SU-DHL-6 (cell line): ENCODE measurements at regions not wholly inside any gene's neighbourhood (a gene's known extent, or its start where the extent isn't known, plus 50 kb on each side); places are given as distances from the start of the nearest gene placed in this dataset.

Experiments used
- H2AFZ ChIP-seq: fragments of 200-600 bp; sonication (generic); 2 replicates; pipeline ENCODE4 v1.6.1; 2014; ENCODE audit warnings: low read depth, mild to moderate bottlenecking, moderate library complexity, mixed read lengths, antibody characterized with exemption, low read length; ENCODE audit not compliant: severe bottlenecking
- H3F3A ChIP-seq: fragments of 200-600 bp; shearing (Covaris generic); 2 replicates; pipeline ENCODE4 v1.6.0; 2016; ENCODE audit warnings: antibody characterized with exemption, mild to moderate bottlenecking; ENCODE audit not compliant: insufficient read depth
- H3K27ac ChIP-seq: fragments of 200-600 bp; sonication (generic); 2 replicates; pipeline ENCODE4 v1.5.1; 2016; ENCODE audit warnings: low read depth, mild to moderate bottlenecking, low read length, moderate library complexity, mixed read lengths
- H3K27me3 ChIP-seq: fragments of 200-600 bp; sonication (generic), shearing (Covaris generic); 2 replicates; pipeline ENCODE4 v1.6.0; 2014; ENCODE audit warnings: mild to moderate bottlenecking, low read length
- H3K36me3 ChIP-seq: fragments of 200-600 bp; sonication (generic); 2 replicates; pipeline ENCODE4 v1.6.1; 2014; ENCODE audit warnings: mild to moderate bottlenecking, low read length, mixed read lengths
- H3K4me2 ChIP-seq: fragments of 300-600, 200-600 bp; shearing (Covaris generic), sonication (generic); 2 replicates; pipeline ENCODE4 v1.6.0; 2014; ENCODE audit warnings: low read length, low read depth, mild to moderate bottlenecking; ENCODE audit not compliant: poor library complexity, severe bottlenecking
- H3K4me3 ChIP-seq: fragments of 200-600 bp; sonication (generic); 2 replicates; pipeline ENCODE4 v1.5.1; 2014; ENCODE audit warnings: antibody characterized with exemption, low read length, mild to moderate bottlenecking, mixed read lengths; ENCODE audit not compliant: insufficient read depth, poor library complexity, severe bottlenecking
- H3K79me2 ChIP-seq: fragments of 200-600 bp; sonication (generic); 2 replicates; pipeline ENCODE4 v1.6.1; 2014; ENCODE audit warnings: mild to moderate bottlenecking, low read length, moderate library complexity; ENCODE audit not compliant: insufficient read depth
- H3K9ac ChIP-seq: fragments of 200-600 bp; sonication (generic); 2 replicates; pipeline ENCODE4 v1.7.0; 2014; ENCODE audit warnings: mild to moderate bottlenecking, low read length
- H3K9me2 ChIP-seq: fragments of 200-600 bp; sonication (generic); replicated peaks from 2 replicates; pipeline ENCODE4 v1.6.1; 2014; ENCODE audit warnings: low read length; ENCODE audit not compliant: insufficient read depth
- H3K9me3 ChIP-seq: fragments of 200-600 bp; sonication (generic); 2 replicates; pipeline ENCODE4 v1.6.1; 2014; ENCODE audit warnings: low read length, mixed read lengths; ENCODE audit not compliant: insufficient read depth
- H4K20me1 ChIP-seq: fragments of 200-600 bp; sonication (generic); 2 replicates; pipeline ENCODE4 v1.6.1; 2014; ENCODE audit warnings: low read depth, mild to moderate bottlenecking, antibody characterized with exemption, low read length, moderate library complexity, mixed read lengths
- EZH2phosphoT487 ChIP-seq: fragments of 200-600 bp; sonication (generic), shearing (Covaris generic); conservative IDR thresholded peaks from 2 replicates; pipeline ENCODE4 v1.6.1; 2018; ENCODE audit warnings: mild to moderate bottlenecking, antibody characterized with exemption, low read length, moderate library complexity, mixed read lengths
- TF ChIP-seq, protein P1 (sequence below): fragments of 200-600 bp; sonication (generic); IDR thresholded peaks from one replicate; pipeline ENCODE4 v1.5.1; 2017; ENCODE audit warnings: antibody characterized with exemption, mild to moderate bottlenecking, low read length, moderate library complexity; ENCODE audit not compliant: insufficient read depth, poor library complexity, severe bottlenecking

- Histone ChIP-seq H3K36me3 (no peaks in the 10 kb centered on the region), H3K27ac (no peak overlapping the region), H3K27me3 (no peaks in the 10 kb centered on the region), H3K9me2 (no peaks in the 10 kb centered on the region), H3K4me2 (no peak overlapping the region), H3K4me3 (no peak overlapping the region), H3K9ac (no peak overlapping the region), H3K9me3 (no peaks in the 10 kb centered on the region), H3F3A (no peaks in the 10 kb centered on the region), H2AFZ (peak overlapping the region; percentile 26), H4K20me1 (no peaks in the 10 kb centered on the region), H3K79me2 (no peaks in the 10 kb centered on the region)
- TF ChIP-seq, protein P1, sequence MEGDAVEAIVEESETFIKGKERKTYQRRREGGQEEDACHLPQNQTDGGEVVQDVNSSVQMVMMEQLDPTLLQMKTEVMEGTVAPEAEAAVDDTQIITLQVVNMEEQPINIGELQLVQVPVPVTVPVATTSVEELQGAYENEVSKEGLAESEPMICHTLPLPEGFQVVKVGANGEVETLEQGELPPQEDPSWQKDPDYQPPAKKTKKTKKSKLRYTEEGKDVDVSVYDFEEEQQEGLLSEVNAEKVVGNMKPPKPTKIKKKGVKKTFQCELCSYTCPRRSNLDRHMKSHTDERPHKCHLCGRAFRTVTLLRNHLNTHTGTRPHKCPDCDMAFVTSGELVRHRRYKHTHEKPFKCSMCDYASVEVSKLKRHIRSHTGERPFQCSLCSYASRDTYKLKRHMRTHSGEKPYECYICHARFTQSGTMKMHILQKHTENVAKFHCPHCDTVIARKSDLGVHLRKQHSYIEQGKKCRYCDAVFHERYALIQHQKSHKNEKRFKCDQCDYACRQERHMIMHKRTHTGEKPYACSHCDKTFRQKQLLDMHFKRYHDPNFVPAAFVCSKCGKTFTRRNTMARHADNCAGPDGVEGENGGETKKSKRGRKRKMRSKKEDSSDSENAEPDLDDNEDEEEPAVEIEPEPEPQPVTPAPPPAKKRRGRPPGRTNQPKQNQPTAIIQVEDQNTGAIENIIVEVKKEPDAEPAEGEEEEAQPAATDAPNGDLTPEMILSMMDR, result no peak
- no peak for TF ChIP-seq EZH2phosphoT487
These were observed 492.1 kb downstream of the PCDH10 start for GRCh38 chr4:133641191-133641590.

GRCh38 chr4:133638751-133639150 lies 489.7 kb downstream of the PCDH10 start:
- Histone ChIP-seq H3K79me2 (no peaks in the 10 kb centered on the region), H3K27me3 (no peaks in the 10 kb centered on the region), H3K36me3 (no peaks in the 10 kb centered on the region), H3K9ac (no peak overlapping the region), H3K4me2 (no peak overlapping the region), H3K4me3 (no peak overlapping the region), H2AFZ (no peak overlapping the region), H3K9me3 (no peaks in the 10 kb centered on the region), H4K20me1 (no peaks in the 10 kb centered on the region), H3K9me2 (no peaks in the 10 kb centered on the region), H3K27ac (no peak overlapping the region), H3F3A (no peaks in the 10 kb centered on the region)
- TF ChIP-seq, protein P1, result no peak
- TF ChIP-seq EZH2phosphoT487, result no peak

GRCh38 chr4:133637161-133637560 lies 488.1 kb downstream of the PCDH10 start:
- H4K20me1 ChIP-seq, result no peaks in the 10 kb centered on the region
- no peaks in the 10 kb centered on the region for H3K79me2 ChIP-seq
- H3K4me2 ChIP-seq, result no peak overlapping the region
- H3K27me3 ChIP-seq, result no peaks in the 10 kb centered on the region
- TF ChIP-seq EZH2phosphoT487, result no peak
- TF ChIP-seq, protein P1, result no peak
- H3K36me3 ChIP-seq, result no peaks in the 10 kb centered on the region
- H3F3A ChIP-seq, result no peaks in the 10 kb centered on the region
- no peak overlapping the region for H2AFZ ChIP-seq
- H3K27ac ChIP-seq, result no peak overlapping the region
- no peak overlapping the region for H3K4me3 ChIP-seq
- H3K9me2 ChIP-seq, result no peaks in the 10 kb centered on the region
- H3K9ac ChIP-seq, result no peak overlapping the region
- no peaks in the 10 kb centered on the region for H3K9me3 ChIP-seq

DNA sequence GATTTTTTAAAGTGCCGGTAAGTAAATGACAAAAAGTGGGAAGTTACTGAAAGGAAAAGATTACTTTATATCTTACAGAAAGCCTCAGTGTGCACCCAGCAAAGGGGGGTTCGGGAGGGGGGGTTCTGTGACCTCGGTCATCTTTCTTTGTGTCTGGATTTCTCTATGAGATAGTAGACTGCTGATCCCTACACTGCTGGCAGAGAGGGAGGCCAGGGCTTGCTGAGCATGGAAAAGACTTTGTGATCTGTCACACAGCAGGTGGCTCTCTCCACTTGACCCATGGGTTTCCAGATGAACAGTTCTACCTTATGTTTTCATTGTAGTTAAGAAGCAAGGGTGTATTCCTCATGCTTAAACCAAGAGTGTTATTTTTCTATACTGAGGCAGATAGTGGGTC lies 475.6 kb downstream of the PCDH10 start:
- Histone ChIP-seq H3F3A (no peaks in the 10 kb centered on the region), H3K27me3 (no peaks in the 10 kb centered on the region), H3K4me2 (peak overlapping the region; percentile 31), H2AFZ (peak overlapping the region; percentile 71), H3K9ac (no peak overlapping the region), H3K79me2 (no peaks in the 10 kb centered on the region), H3K4me3 (no peak overlapping the region), H3K9me2 (no peaks in the 10 kb centered on the region), H3K36me3 (no peaks in the 10 kb centered on the region), H3K9me3 (no peaks in the 10 kb centered on the region), H4K20me1 (no peaks in the 10 kb centered on the region), H3K27ac (peak overlapping the region; percentile 29; the same call in 1 of the 2 replicates)
- TF ChIP-seq, protein P1, result no peak
